ENCODE measurements at regions not wholly inside any gene's neighbourhood (a gene's known extent, or its start where the extent isn't known, plus 50 kb on each side); places are given as distances from the start of the nearest gene placed in this dataset.

DNA sequence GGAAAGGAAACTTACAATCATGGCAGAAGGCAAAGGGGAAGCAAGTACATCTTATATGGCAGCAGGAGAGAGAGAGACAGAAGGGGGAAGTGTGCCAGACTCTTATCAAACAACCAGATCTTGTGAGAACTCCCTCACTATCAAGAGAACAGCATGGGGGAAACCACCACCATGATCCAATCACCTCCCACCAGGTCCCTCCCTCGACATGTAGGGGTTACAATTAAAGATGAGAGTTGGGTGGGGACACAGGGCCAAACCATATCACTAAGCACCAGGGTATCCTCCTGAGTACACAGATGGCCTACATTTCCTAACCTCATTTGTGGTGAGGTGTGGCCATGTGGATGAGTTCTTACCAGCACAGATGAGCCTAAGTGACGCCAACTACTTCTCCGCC lies 348.6 kb upstream of the ZFHX3 start:
- Mint-ChIP-seq H3K36me3 (ENCODE audit: low read depth) (no peaks in the 10 kb centered on the region), H3K27ac (no peak overlapping the region), H3K27me3 (ENCODE audit: low read depth) (peaks cover 3% of the 10 kb centered on the region), H3K4me1 (no peaks in the 10 kb centered on the region), H3K9me3 (peaks cover 7% of the 10 kb centered on the region), H3K4me3 (no peak overlapping the region)
- TF ChIP-seq, protein P1, sequence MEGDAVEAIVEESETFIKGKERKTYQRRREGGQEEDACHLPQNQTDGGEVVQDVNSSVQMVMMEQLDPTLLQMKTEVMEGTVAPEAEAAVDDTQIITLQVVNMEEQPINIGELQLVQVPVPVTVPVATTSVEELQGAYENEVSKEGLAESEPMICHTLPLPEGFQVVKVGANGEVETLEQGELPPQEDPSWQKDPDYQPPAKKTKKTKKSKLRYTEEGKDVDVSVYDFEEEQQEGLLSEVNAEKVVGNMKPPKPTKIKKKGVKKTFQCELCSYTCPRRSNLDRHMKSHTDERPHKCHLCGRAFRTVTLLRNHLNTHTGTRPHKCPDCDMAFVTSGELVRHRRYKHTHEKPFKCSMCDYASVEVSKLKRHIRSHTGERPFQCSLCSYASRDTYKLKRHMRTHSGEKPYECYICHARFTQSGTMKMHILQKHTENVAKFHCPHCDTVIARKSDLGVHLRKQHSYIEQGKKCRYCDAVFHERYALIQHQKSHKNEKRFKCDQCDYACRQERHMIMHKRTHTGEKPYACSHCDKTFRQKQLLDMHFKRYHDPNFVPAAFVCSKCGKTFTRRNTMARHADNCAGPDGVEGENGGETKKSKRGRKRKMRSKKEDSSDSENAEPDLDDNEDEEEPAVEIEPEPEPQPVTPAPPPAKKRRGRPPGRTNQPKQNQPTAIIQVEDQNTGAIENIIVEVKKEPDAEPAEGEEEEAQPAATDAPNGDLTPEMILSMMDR (IDR thresholded peaks at IDR 0.05; ENCODE audit: unreplicated experiment in 3 of 3), result no peak

DNA sequence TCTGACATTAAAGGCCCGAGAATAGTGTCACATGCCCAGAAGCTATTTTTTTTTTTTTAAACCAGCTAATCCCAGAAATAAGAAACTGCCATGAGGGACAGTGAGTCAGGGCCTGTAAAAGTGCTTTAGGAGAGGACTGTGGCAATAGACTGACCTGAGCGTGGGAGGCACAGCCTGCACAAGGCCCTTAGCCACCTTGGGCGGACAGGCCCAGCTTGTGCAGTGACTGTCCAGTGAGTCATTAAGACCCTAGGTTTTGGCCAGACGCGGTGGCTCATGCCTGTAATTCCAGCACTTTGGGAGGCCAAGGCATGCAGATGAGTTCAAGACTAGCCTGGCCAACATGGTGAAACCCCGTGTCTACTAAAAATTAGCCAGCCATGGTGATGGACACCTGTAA lies 343.0 kb upstream of the ZFHX3 start:
- Mint-ChIP-seq H3K27me3 (ENCODE audit: low read depth) (no peaks in the 10 kb centered on the region), H3K9me3 (no peaks in the 10 kb centered on the region), H3K4me1 (no peaks in the 10 kb centered on the region), H3K36me3 (ENCODE audit: low read depth) (no peaks in the 10 kb centered on the region), H3K27ac (no peak overlapping the region), H3K4me3 (no peak overlapping the region)
- TF ChIP-seq, protein P1 (IDR thresholded peaks at IDR 0.05; ENCODE audit: unreplicated experiment in 3 of 3), result no peak

DNA sequence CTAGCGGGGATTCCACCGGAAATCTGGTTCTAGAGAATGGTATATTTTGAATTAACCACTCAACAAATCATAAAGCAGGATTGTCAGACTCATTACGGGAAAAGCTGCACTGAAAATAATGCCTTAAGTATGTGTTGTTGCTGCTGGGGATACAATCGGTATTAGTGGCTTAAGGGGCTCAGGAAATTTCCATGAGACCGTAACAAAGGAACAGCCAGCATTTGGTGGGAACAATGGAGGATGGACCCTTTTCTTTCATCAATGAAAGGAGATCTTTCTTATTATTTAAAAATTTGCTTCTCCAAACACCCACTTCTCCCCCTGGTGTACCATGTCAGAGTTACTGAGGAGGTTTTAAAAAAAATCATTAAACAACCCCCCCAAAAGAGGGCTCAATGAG lies 342.6 kb upstream of the ZFHX3 start:
- Mint-ChIP-seq H3K36me3 (ENCODE audit: low read depth) (no peaks in the 10 kb centered on the region), H3K27me3 (ENCODE audit: low read depth) (no peaks in the 10 kb centered on the region), H3K9me3 (no peaks in the 10 kb centered on the region), H3K4me1 (no peaks in the 10 kb centered on the region), H3K27ac (no peak overlapping the region), H3K4me3 (no peak overlapping the region)
- TF ChIP-seq, protein P1 (IDR thresholded peaks at IDR 0.05; ENCODE audit: unreplicated experiment in 3 of 3), result no peak

DNA sequence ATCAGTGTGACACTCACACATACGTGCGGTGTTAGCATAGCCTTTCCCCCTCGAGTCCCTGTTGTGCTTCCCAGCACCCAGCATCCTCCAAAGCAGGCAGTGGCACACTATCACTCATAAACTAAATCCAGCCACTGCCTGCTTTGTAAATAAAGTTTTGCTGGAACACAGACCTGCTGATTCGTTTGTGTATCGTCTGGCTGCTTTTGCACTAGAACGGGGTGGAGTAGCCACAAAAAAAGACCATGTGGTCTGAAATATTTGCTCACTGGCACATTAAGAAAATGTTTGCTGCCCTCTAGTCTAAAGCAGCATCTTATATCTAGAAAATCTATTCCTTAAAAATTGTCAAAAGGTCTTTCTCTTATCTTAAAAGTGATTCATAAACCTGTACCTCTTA lies 341.2 kb upstream of the ZFHX3 start:
- Mint-ChIP-seq H3K36me3 (ENCODE audit: low read depth) (no peaks in the 10 kb centered on the region), H3K9me3 (no peaks in the 10 kb centered on the region), H3K27me3 (ENCODE audit: low read depth) (no peaks in the 10 kb centered on the region), H3K4me3 (no peak overlapping the region), H3K27ac (peak overlapping the region in 1 of 3 experiments; percentile 24), H3K4me1 (peaks cover 8% of the 10 kb centered on the region)
- TF ChIP-seq, protein P1 (IDR thresholded peaks at IDR 0.05; ENCODE audit: unreplicated experiment in 3 of 3), result no peak

DNA sequence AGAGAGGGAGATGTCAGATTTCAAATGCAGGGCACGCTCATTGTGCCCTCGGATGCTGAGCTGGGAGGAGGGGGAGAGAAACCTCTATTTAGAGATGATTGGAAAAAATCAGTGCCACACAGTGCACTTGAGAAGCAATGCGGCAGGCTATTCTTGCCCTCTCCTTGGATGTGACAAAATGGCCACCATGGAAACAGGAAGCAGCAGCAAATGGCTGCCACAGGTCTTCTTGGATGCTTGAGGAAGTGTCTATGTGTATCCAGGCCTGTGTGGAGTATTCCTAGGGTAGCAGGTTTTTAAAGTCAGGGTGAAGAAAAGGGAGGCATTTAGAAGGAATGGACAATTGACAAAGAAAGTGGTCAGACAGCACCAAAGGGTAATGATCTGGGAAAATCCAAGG lies 340.1 kb upstream of the ZFHX3 start:
- H3K4me1 Mint-ChIP-seq, result peaks cover 8% of the 10 kb centered on the region
- H3K36me3 Mint-ChIP-seq (ENCODE audit: low read depth), result no peaks in the 10 kb centered on the region
- TF ChIP-seq, protein P1 (IDR thresholded peaks at IDR 0.05; ENCODE audit: unreplicated experiment in 3 of 3), result no peak
- H3K27me3 Mint-ChIP-seq (ENCODE audit: low read depth), result no peaks in the 10 kb centered on the region
- no peaks in the 10 kb centered on the region for H3K9me3 Mint-ChIP-seq
- no peak overlapping the region for H3K27ac Mint-ChIP-seq
- no peak overlapping the region for H3K4me3 Mint-ChIP-seq

DNA sequence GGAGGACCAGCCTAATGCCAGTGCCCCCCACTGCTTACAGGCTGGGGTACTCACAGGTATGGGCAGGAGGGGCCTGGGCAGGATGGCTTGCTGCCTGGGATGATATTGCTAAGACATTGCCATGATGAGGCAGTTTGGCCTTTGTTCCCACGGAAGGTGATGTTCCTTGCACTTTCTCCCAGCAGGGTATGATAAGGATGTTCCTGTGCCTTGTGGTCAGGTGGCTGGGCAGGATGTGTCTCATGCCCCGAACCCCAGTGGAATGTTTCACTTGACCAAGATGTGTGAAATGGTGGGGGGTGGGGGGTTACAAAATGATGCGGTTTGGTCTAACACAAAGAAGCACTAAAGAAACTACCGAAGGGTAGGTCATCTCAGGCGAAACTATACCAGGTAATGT lies 337.8 kb upstream of the ZFHX3 start:
- Mint-ChIP-seq H3K9me3 (no peaks in the 10 kb centered on the region), H3K4me1 (peaks cover 13% of the 10 kb centered on the region), H3K36me3 (ENCODE audit: low read depth) (no peaks in the 10 kb centered on the region), H3K4me3 (no peak overlapping the region), H3K27ac (peak overlapping the region in 1 of 3 experiments; percentile 16), H3K27me3 (ENCODE audit: low read depth) (no peaks in the 10 kb centered on the region)
- TF ChIP-seq, protein P1 (IDR thresholded peaks at IDR 0.05; ENCODE audit: unreplicated experiment in 3 of 3), result no peak

Measured in nephron (organoid).